ENCODE measurements at regions not wholly inside any gene's neighbourhood (a gene's known extent, or its start where the extent isn't known, plus 50 kb on each side); places are given as distances from the start of the nearest gene placed in this dataset.

GRCh38 chr3:73945541-73945940 lies 320.8 kb upstream of the PDZRN3 start:
- no peak for TF ChIP-seq CTCF (conservative IDR thresholded peaks at IDR 0.05; ENCODE audit: control insufficient read depth, insufficient read depth, low read depth, low read length)
- no peak for DNase-seq (ENCODE audit: low read depth)
- no peak overlapping the region for H3K4me3 ChIP-seq (ENCODE audit: control insufficient read depth, low read depth, low read length)

GRCh38 chr3:73939985-73940384 lies 315.2 kb upstream of the PDZRN3 start:
- H3K4me3 ChIP-seq (ENCODE audit: control insufficient read depth, low read depth, low read length) = no peak overlapping the region
- no peak for DNase-seq (ENCODE audit: low read depth)
- no peak for TF ChIP-seq CTCF (conservative IDR thresholded peaks at IDR 0.05; ENCODE audit: control insufficient read depth, insufficient read depth, low read depth, low read length)

GRCh38 chr3:73933585-73933984 lies 308.8 kb upstream of the PDZRN3 start:
- no peak for DNase-seq (ENCODE audit: low read depth)
- TF ChIP-seq CTCF (conservative IDR thresholded peaks at IDR 0.05; ENCODE audit: control insufficient read depth, insufficient read depth, low read depth, low read length) = no peak
- H3K4me3 ChIP-seq (ENCODE audit: control insufficient read depth, low read depth, low read length) = no peak overlapping the region

GRCh38 chr3:73927203-73927570 lies 302.4 kb upstream of the PDZRN3 start:
- H3K4me3 ChIP-seq (ENCODE audit: control insufficient read depth, low read depth, low read length) = no peak overlapping the region
- DNase-seq (ENCODE audit: low read depth) = no peak
- no peak for TF ChIP-seq CTCF (conservative IDR thresholded peaks at IDR 0.05; ENCODE audit: control insufficient read depth, insufficient read depth, low read depth, low read length)

GRCh38 chr3:73926360-73927202 lies 301.8 kb upstream of the PDZRN3 start:
- DNase-seq (ENCODE audit: low read depth) = no peak
- TF ChIP-seq CTCF (conservative IDR thresholded peaks at IDR 0.05; ENCODE audit: control insufficient read depth, insufficient read depth, low read depth, low read length) = no peak
- no peak overlapping the region for H3K4me3 ChIP-seq (ENCODE audit: control insufficient read depth, low read depth, low read length)

GRCh38 chr3:73925011-73925410 lies 300.3 kb upstream of the PDZRN3 start:
- no peak for TF ChIP-seq CTCF (conservative IDR thresholded peaks at IDR 0.05; ENCODE audit: control insufficient read depth, insufficient read depth, low read depth, low read length)
- no peak for DNase-seq (ENCODE audit: low read depth)
- no peak overlapping the region for H3K4me3 ChIP-seq (ENCODE audit: control insufficient read depth, low read depth, low read length)
